ENCODE measurements at regions not wholly inside any gene's neighbourhood (a gene's known extent, or its start where the extent isn't known, plus 50 kb on each side); places are given as distances from the start of the nearest gene placed in this dataset.
"Not testable (repeated sequence)": the region's sequence is repeated elsewhere in the genome, so short reads cannot be mapped to it uniquely, and the experiment has no call there.

DNA sequence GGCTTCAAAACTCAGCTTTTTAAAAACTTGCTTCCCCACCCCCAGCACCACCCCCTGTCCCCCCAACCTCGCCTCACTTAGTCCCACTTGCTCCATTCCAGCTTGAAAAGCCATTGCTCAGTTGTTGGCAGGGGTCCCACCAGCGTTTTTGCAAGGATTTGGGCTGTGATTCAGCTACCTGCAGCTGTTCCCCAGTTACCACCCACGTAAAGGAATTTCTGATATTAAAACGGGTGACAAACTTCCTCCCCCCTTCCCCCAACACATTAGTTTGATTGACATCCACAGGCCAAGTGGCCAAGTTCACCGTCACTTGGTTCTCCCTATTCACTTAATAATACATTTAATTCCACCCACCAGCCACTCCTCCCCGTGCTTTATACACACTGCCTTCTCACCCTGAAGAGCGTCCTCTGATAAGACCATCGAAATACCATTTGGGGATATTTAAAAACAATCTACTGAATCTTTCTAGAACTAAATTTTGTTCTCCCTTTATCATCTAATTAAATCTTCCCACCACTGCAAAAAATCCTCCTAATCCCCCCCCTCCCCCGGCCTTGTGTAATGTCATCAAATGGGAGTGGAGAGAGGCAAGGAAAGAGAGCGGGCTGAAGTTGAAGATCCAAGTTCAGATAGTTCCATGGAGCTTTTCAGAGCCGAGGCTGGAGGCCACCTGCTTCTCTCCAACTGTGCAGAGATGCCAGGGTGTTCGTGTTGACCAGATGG is 55.1 kb downstream of the SOX9 start:
- ATAC-seq (peak; percentile 12), DNase-seq (no peak)
- intact Hi-C loops (cut with micrococcal nuclease), result no loop called here

DNA sequence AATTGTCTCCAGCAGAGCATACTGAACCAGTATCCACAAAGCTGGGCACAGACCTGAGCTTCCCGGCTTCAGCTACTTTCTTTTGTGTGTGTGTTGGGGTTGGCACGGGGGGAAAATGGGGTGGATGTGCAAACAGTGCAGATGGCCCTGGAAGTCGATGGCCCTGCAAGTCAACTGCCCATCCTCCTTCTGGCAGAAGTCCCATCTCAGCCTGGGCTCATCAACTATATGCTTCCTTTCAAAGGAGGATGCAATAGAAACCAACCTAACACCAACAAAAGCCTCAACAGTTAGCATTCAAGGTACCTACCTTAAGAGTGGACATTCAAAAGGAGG is 55.7 kb downstream of the SOX9 start:
- ATAC-seq, result no peak
- intact Hi-C loops (cut with micrococcal nuclease), result no loop called here

DNA sequence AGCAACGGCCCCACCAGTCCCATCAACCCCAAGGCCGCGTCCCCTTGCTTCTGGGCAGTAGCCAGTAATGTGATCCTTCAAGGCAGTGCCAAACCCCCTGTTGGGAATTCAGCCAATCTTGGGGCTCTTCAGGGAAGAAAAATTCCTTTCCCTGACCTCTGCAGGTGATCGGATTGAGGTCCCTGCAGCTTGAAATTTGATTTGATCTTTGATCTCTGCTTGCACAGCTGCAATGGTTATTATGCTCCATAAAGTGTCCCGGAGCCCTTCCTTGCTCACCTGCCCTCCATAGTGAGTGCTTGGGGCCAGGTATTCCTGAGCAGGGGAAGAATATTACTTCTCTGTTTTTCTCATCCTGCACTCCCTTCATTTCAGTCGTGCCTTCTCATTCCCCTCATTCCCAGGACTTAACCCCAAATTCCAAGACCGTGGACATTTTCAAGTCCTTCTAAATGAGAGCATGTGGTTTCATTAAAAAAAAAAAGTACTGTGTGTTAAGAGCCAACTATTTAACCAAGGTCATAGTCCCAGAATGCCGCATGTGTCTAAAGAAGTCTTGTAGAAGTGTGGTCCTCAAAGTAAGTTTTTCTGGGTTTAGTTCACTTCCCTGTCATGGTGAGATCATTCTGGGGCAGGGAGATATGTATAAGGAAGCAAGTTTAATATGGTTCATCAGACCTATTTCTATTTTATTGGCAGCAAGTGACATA is 56.3 kb downstream of the SOX9 start:
- no peak for DNase-seq
- intact Hi-C loops (cut with micrococcal nuclease), result no loop called here
- ATAC-seq, result no peak

More for the DNA sequence above, 55.7 kb downstream of the SOX9 start:
- no peak for DNase-seq

DNA sequence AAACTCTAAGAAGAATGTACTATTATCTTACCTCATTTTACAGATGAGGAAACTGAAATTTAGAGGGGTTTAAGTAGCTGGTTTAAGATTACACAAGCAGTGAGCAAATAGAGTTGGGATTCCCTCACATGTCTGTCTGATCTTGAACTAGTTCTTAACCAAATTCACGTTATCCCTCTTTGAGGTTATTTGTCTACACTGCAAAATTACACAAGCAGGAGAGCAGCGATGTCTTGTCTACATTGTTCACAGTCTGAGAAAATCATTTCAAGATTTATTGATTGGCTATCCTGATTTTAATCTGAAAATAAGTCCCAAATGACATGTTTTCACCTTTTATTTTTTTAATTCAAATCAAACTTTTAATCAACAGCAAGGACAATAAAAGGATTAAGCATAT is 56.9 kb downstream of the SOX9 start:
- intact Hi-C loops (cut with micrococcal nuclease), result no loop called here
- DNase-seq (no peak), ATAC-seq (no peak)

DNA sequence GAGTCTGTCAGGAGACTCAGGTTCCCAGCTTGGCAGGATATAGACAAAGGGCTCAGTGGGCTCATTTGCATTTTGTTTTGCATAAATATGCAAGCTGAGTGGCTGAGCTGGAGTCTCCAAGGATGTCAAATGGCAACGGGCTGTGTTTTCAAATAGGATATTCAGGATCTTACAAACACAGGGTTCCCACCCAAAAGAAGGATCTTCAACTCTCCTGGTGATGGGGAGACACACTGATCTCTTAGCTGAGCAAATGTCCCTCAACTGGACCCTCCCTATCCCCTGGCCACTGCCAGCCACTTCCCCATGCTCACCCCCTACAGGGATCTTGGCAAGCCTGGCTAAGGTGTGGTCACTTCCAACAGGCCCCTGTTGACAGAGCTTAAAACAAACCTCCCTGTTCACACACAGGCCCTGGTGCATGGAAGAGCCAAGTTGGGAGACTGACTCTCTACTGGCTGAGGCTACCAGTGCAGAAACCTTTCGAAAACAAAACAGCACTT is 61.6 kb downstream of the SOX9 start:
- DNase-seq (no peak), ATAC-seq (no peak)
- intact Hi-C loops (cut with micrococcal nuclease), result loop anchor here (10.0 kb wide), 1 partner anchor 58 kb away; the partner anchor contains the start of gene SOX9

DNA sequence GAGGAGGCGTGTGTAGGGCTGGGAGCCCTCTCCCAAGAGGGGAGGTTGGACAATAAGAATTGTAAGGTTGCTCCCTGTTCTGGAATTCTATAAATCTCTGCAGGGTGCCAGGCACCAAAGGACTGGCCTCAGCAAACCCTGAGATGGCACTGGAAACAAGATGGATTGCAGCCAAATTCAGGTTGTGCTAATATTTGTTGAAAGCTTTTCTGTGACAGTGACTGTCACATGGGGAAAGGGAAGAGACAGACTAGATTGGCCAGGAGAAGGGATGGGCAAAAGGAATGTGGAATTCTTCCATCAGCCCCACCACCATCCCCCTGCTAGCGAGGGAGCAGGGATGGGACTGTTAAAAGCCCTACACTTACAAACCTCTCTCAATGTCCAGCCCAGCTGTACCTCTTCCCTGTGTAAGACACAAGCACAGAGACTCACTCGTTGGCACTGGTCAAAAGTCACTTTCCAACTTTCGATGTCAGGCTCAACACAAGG is 62.4 kb downstream of the SOX9 start:
- intact Hi-C loops (cut with micrococcal nuclease), result loop anchor here (10.0 kb wide), 1 partner anchor 58 kb away; the partner anchor contains the start of gene SOX9
- DNase-seq, result no peak

DNA sequence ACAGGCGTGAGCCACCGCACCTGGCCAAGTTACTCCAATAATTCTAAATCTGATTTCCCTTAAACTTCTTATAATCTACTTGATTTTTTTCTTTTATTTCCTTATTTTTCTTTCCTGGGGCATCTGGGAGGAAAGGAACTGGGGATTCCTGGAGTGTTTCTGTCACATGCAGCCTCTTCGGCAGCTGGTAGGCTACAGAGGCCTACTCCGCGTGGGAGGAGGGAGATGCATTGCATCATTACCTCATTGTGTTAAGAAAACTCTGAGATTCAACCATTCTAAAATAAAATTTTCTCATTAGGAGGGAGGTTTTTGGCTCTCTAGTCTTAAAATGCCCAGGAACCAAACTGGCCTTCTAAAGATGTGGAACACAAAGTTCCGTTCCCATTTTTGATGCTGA is 64.0 kb downstream of the SOX9 start:
- ATAC-seq (peak; percentile 63), DNase-seq (peak; percentile 49)
- intact Hi-C loops (cut with micrococcal nuclease), result loop anchor here (10.0 kb wide), 1 partner anchor 60 kb away; the partner anchor contains the start of gene SOX9

More for the DNA sequence above, 62.4 kb downstream of the SOX9 start:
- no peak for ATAC-seq

DNA sequence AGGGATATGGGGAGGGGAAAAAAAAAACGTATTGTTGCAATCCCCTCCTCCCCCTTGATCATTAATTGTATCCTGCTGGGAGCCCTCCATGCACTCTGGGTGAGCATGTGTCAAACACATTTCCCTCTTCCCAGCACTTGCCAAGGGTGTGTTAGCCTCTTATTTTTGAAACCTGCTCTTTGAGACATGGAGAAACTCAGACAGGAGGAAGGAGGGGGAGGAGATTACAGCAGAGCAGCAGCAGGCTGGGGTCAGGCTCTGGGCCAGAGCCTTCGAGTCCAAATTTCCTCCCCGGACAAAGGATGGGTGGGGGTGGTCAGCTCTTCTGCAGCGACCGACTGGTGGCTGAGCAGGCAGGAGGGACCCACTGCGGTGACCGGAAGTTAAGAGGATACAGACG is 64.7 kb downstream of the SOX9 start:
- peak; percentile 81 for ATAC-seq
- intact Hi-C loops (cut with micrococcal nuclease), result loop anchor here (10.0 kb wide), 1 partner anchor 61 kb away; the partner anchor contains the start of gene SOX9
- DNase-seq, result peak; percentile 69

DNA sequence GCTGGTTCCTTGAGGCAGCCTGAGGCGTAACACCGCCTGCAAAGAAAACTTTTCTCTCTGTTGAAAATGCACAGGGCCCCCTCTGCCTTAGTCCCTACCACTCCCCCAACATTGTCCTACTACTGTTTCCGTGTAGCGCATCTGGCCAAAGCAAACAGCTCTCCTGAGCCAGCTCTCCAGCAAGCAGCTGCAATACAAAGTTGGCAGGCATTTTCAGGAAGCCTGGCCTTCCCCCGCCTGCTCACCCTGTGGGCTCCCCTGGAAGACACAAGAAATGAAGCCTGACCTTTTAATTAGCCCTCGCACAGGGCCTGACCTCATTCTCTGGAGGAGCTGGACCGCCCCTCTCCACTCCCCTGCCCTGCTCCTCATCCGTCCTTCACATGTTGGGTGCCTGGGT is 66.7 kb downstream of the SOX9 start:
- intact Hi-C loops (cut with micrococcal nuclease), result loop anchor here (10.0 kb wide), 1 partner anchor 63 kb away; the partner anchor contains the start of gene SOX9
- peak; percentile 79 for DNase-seq
- peak; percentile 60 for ATAC-seq

DNA sequence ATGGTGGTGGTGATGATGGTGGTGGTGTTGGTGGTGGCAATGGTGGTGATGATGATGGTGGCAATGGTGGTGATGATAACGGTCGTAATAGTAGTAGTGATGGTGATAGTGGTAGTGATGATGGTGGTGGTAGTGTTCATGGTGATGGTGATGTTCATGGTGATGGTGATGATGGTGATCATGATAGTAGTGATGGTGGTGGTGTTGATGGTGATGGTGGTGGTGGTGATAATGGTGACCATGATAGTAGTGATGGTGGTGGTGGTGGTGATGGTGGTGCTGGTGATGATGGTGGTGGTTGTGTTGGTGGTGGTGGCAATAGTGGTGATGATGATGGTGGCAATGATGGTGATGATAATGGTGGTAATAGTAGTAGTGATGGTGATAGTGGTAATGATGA is 68.0 kb downstream of the SOX9 start:
- intact Hi-C loops (cut with micrococcal nuclease), result loop anchor here (10.0 kb wide), 1 partner anchor 64 kb away; the partner anchor contains the start of gene SOX9
- DNase-seq, result no peak
- no peak for ATAC-seq

DNA sequence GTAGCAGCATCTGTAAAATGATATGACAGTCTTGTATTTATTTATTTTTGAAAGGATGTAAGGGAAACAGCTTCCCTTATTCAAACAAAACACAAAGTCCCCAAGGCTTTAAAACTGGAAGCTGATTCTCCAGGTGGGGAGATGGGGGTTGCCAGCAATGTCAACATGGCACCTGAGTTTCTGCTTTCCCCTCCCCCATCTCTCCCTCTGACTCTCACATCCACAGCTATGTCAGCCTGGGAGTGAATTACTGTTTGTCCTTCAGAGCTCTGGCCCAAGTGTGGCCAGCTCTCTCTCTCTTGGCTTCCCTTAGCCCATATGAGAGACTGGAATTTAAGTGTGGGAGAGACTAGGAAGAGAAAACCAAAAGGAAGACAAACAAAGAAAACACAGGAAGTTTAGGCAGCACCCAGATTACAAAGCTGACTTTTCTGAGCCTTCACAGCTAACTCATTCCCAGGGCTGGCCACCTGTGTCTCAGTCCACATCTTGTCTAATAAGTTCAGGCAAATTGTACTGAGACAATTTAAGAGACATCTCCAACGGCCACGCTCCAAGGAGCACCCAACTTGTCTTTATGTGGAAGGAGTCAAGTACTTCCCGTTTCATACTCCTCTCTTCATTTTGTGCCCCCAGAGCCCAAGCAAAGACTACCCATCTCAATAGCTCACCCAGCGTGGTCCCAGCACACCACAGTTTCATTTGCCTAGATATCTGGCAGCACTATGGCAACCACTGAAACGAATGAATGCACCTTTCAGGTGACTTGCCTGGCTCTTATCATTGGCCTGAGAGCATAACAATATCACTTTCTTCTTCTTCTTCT is 69.2 kb downstream of the SOX9 start:
- no peak for DNase-seq
- no peak for ATAC-seq
- intact Hi-C loops (cut with micrococcal nuclease), result loop anchor here (10.0 kb wide), 1 partner anchor 65 kb away; the partner anchor contains the start of gene SOX9

DNA sequence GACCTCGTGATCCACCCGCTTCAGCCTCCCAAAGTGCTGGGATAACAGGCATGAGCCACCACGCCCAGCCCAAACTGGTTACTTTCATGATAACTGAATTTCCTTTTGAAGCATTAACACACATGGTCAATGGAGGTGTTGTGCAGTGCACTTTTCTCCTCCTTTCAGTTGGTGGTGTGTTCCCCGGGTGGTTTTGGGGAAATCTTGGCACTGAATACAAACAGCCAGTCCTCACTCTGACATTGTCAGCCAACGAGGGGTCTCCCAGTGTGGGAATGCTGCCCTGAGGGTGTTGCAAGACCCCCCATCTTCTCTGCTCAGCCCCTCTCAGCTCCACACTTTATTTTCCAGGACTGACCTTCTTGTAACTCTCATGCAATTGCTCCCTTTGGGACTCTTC is 70.5 kb downstream of the SOX9 start:
- intact Hi-C loops (cut with micrococcal nuclease), result no loop called here
- ATAC-seq (peak; percentile 3), DNase-seq (no peak)

DNA sequence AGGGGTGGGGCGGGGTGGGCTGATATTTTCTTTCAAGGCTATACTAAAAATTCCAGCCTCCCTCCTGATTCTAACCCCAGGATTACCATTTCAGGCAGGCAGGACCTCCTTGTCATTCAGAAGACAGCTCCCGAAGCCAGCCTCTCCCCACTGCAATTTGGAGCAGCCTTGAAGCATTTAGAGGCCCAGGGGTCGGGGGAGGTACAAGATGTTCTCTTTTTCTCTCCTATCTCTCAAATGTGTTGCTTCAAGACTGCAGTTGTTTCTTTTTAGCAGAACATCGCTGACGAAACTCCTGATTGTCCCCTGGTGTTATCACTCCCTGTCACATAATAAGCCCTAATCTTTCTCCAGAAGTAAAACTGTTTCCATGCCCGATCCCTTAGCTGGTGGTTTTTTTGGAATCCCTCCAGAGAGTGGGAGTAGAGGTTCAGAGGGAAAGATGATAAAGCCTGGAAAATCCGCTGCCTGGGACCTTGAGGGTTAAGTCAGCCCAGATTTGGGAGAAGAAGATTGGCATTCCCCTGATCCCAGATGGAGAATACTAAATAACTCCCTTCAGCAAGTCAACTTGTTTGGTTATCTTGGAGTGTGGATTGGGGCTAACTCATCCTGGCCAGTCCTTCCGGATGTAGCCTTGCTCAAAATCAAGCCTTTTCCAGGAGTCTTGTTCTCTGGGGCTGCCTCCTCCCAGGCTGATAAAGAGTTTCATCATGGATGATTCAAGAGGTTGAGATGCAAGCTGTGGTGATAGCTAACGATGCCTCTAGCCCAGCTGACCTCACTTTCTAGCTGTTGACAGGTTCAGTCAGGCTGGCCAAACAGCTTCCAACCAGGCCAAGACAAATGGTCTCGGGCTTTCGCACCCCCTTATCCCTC is 71.3 kb downstream of the SOX9 start:
- intact Hi-C loops (cut with micrococcal nuclease), result no loop called here
- peak; percentile 66 for DNase-seq
- ATAC-seq, result peak; percentile 86

DNA sequence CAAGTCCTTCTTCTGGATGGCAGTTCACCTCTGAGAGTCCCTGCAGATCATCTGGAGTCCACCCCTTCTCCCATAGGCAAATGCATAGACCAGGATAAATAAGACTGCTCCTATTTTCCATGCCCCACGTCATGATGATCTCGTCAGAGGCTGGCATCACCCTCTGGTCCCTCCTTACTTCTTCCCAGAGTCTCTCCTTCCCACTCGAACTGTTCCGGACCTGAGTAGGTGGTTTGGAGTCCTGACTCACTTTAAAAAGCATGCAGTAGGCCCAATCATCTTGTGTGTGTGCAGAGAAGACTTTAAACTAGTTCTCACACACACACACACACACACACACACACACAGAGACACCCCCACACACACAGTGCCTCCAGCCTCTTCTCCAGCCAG is 72.0 kb downstream of the SOX9 start:
- DNase-seq, result no peak
- intact Hi-C loops (cut with micrococcal nuclease), result no loop called here
- no peak for ATAC-seq

DNA sequence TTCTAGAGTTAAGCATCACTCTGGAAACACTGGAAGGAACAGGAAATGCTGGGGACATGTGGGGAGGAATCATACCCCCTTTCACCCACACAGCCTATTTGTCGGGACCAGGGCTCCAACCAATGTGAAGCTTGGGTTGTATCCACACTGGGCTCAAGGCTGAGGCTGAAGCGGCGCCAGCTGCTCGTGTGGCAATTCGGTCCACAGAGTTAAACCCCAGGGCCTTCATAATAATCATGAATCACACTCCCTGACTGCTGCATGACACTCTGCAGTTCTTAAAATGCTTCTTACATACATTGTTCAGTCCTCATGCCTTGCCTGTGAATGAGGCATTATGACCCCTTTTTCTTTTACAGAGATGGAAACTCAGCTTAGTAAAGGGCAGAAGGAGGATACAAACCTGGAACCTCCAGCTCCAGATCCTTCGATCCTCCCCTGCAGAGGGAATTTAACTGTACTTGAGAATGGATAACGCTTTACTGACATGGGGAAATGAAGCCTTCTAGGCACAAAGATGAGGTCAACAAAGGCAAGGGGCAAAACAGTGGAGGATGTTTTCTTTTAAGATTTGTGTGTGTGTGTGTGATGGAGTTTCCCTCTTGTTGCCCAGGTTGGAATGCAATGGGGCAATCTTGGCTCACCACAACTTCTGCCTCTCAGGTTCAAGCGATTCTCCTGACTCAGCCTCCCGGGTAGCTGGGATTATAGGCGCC is 72.7 kb downstream of the SOX9 start:
- ATAC-seq (peak; percentile 35), DNase-seq (peak; percentile 66)
- intact Hi-C loops (cut with micrococcal nuclease), result no loop called here

DNA sequence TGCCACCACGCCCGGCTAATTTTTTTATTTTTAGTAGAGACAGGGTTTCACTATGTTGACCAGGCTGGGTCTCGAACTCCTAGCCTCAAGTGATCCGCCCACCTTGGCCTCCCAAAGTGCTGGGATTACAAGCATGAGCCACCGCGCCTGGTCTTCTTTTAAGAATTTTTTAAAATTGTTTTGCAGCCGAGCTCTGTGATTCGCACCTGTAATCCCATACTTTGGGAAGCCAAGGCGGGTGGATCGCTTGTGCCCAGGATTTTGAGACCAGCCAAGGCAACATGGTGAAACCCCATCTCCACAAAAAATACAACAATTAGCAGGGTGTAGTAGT is 73.3 kb downstream of the SOX9 start:
- DNase-seq; ATAC-seq; intact Hi-C loops (cut with micrococcal nuclease): not testable (repeated sequence)

DNA sequence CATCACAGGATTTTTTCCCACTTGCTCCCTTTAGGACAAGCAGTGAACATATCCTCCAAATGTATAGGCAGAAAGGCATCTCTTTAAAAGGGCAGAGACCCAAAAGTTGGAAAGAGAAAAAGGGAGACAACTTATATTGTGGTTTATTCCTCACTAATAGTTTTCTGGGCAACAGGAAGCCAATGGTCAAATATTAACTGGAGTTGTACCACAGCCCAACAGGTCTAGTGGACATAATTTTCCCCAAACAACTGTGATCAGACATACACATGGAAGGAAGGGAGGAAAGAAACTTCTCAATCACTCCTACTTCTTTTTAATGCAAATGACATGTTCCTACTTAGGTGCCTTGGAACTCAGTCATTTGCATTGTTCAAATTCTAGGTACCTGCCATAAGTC is 78.4 kb downstream of the SOX9 start:
- DNase-seq (no peak), ATAC-seq (no peak)
- intact Hi-C loops (cut with micrococcal nuclease), result no loop called here

DNA sequence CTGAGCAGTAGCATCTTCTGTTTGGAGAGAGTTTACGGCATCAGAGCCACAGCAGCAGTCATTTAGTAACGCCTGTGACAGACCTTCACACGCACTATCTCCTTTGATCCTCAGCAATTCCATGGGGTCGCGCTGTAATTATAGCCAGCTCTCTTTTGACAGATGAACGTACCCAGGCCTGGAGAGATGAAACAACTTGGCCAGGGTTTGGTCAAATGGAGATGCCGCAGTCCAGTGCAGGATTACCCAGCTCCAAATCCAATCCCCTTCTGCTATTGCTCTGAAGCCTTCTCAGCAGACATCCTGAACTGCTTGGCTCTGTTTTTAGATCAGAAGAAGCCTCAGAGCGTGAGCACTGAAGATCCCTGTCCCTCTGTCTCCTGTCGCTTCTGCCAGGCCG is 83.9 kb downstream of the SOX9 start:
- ATAC-seq (no peak), DNase-seq (no peak)
- intact Hi-C loops (cut with micrococcal nuclease), result no loop called here
